Heart left ventricle (tissue), 16 donors: ENCODE measurements at regions not wholly inside any gene's neighbourhood (a gene's known extent, or its start where the extent isn't known, plus 50 kb on each side); places are given as distances from the start of the nearest gene placed in this dataset.
"Not testable (repeated sequence)": the region's sequence is repeated elsewhere in the genome, so short reads cannot be mapped to it uniquely, and the experiment has no call there.

ENCODE experiments used
- ATAC-seq, 4 donors: fragments of 200-7000 bp; cut with Tn5 transposase; one replicate each; pipeline ENCODE4 v1.9.1; 2020 to 2022; ENCODE audit warnings: moderate library complexity in 4 of 4, mild to moderate bottlenecking in 3 of 4, moderate number of reproducible peaks in 1 of 4
- DNase-seq, 5 donors: peaks; one replicate each; pipeline ENCODE4 v3.0.0-alpha.2; 2020
- H3K27ac ChIP-seq, 12 donors: fragments of 200-600 bp; sonication (generic) in 4 of 12; one replicate each; pipeline versions ENCODE4 v1.5.0 to v1.8.0; 2016 to 2022; ENCODE audit warnings: mild to moderate bottlenecking in 2 of 12
- H3K27me3 ChIP-seq, 9 donors: fragments of 200-600 bp; sonication (generic) in 2 of 9; one replicate each; pipeline versions ENCODE4 v1.5.1 to v1.8.0; 2016 to 2022; ENCODE audit warnings: mild to moderate bottlenecking in 3 of 9
- H3K36me3 ChIP-seq, 9 donors: fragments of 200-600 bp; sonication (generic) in 2 of 9; one replicate each; pipeline versions ENCODE4 v1.5.0 to v1.8.0; 2018 to 2022; ENCODE audit warnings: mild to moderate bottlenecking in 2 of 9
- H3K4me1 ChIP-seq, 12 donors: fragments of 200-600 bp; sonication (generic) in 4 of 12; one replicate each; pipeline versions ENCODE4 v1.5.0 to v1.8.0; 2016 to 2022; ENCODE audit warnings: mild to moderate bottlenecking in 3 of 12
- H3K4me3 ChIP-seq, 12 donors: fragments of 200-600 bp; sonication (generic) in 4 of 12; one replicate each; pipeline versions ENCODE4 v1.5.0 to v1.8.0; 2017 to 2022; ENCODE audit warnings: mild to moderate bottlenecking in 9 of 12, moderate library complexity in 4 of 12
- H3K9me3 ChIP-seq, 12 donors: fragments of 200-600 bp; sonication (generic) in 4 of 12; one replicate each; pipeline versions ENCODE4 v1.5.0 to v1.8.0; 2016 to 2022; ENCODE audit warnings: mild to moderate bottlenecking in 1 of 12
- POLR2A ChIP-seq, 2 donors: fragments of 450-650 bp; IDR thresholded peaks; one replicate each; pipeline ENCODE4 v1.6.1; 2017; ENCODE audit warnings: antibody characterized with exemption in 2 of 2, mild to moderate bottlenecking in 2 of 2, moderate library complexity in 2 of 2
- WGBS, 4 donors: extraction: QIAGEN DNeasy Blood & Tissue Kit in 2 of 4; methylation state at CpG; one replicate each; pipeline versions ENCODE4 v1.1.5 to v1.1.7; 2013 to 2018; 5-methylcytosine and 5-hydroxymethylcytosine counted together
- intact Hi-C, 10 donors: fragments of 100-400 bp; cut with DNase I; formaldehyde crosslinking; loops; one replicate each; pipeline versions ENCODE4 v1.11.1 to v1.14.2; 2022
- TF ChIP-seq, protein P1 (sequence below), 12 donors: fragments of 200-600 bp; sonication (generic) in 4 of 12; IDR thresholded peaks; one replicate each; pipeline versions ENCODE4 v1.5.0 to v1.8.0; 2018 to 2022; ENCODE audit warnings: antibody characterized with exemption in 12 of 12, mild to moderate bottlenecking in 5 of 12
- donor health status: ischemic (EF 13 %, LVEDD 7.1; RV severe dilation, severe dysfunction).
- donor health status: healthy with polysubstance abuse.
- donor health status: DM: no; HTN: yes; CAD: no.
- donor health status: DM: no; HTN: no; CAD: no.
- donor health status: ischemic (EF 25% LVEDD 6.9; RV normal size, moderate dysfunction).
- donor health status: ischemic (EF 25% LVEDD 5.7; RV mildly dilated, moderate dysfunction).
- donor health status: healthy.
- donor health status: DM: yes; HTN: yes; CAD: no.
- donor health status: ischemic (EF 35%, LVEDD 5.7; RV mildly dilated, moderate dysfunction).
- donor health status: nonischemic (EF 11% LVEDD 7.7; RV severe dilation, severe dysfunction).
- donor health status: DM: yes; HTN: yes; CAD: no.
- donor health status: PGD.
- donor health status: ischemic (EF 29% LVEDD 5.4; RV normal size, mild dysfunction).
- donor health status: nonischemic (EF 23%, LVEDD 6.1; RV moderate dilation, normal function).

DNA sequence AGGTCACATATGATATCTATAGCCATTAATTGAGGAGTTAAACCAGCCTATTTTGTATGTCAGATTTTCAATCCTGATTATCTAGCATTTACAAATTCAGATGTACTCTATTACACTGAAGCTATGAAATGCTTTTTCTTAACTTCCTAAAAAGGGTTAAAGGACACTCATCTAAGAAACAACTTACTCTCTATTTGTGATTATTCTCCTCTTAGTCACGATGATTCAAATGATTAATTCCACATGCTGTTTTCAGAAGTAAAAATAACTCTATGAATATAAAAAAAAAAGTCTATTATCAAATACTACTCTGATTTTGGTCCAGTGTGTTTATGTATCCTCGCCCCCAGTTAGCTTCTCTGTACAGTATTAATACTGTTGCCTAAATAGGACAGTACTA, 1199.9 kb downstream of the GATA3 start:
- 48 to 64% (median 58%) methylated on average over 2 of the region's 2 CpGs for WGBS, 4 donors
- ATAC-seq (no peak), DNase-seq (no peak)
- H3K9me3 ChIP-seq = no peaks in the 10 kb centered on the region
- peaks cover 0 to 6% (median 0%) of the 10 kb centered on the region in 9 donors for H3K27me3 ChIP-seq
- TF ChIP-seq POLR2A (IDR thresholded peaks at IDR 0.05) = no peak
- TF ChIP-seq, protein P1, sequence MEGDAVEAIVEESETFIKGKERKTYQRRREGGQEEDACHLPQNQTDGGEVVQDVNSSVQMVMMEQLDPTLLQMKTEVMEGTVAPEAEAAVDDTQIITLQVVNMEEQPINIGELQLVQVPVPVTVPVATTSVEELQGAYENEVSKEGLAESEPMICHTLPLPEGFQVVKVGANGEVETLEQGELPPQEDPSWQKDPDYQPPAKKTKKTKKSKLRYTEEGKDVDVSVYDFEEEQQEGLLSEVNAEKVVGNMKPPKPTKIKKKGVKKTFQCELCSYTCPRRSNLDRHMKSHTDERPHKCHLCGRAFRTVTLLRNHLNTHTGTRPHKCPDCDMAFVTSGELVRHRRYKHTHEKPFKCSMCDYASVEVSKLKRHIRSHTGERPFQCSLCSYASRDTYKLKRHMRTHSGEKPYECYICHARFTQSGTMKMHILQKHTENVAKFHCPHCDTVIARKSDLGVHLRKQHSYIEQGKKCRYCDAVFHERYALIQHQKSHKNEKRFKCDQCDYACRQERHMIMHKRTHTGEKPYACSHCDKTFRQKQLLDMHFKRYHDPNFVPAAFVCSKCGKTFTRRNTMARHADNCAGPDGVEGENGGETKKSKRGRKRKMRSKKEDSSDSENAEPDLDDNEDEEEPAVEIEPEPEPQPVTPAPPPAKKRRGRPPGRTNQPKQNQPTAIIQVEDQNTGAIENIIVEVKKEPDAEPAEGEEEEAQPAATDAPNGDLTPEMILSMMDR (IDR thresholded peaks at IDR 0.05) = no peak
- H3K4me3 ChIP-seq = no peak overlapping the region
- intact Hi-C loops = no loop called here
- H3K27ac ChIP-seq = no peak overlapping the region
- no peaks in the 10 kb centered on the region for H3K4me1 ChIP-seq
- no peaks in the 10 kb centered on the region for H3K36me3 ChIP-seq

DNA sequence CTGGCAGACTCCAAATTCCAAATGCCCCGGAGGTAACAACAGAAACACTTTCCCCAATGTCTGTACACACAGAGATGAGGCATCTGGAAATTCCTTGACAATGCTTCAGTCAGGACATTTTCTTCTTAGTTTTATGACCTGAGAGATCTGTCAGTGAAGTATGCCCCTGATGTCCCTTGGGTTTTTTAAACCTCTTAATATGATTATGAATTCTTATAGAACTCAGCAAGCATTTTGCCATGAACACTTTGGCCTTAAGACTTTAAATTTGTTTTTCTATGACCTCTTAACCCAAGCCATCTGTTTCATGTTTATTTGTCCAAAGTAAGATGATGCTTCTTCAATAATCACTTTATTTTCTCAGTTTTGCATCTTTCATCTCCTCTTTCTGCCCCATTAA, 1206.2 kb downstream of the GATA3 start:
- Histone ChIP-seq H3K4me3 (no peak overlapping the region), H3K27me3 (peaks cover 0 to 15% (median 2%) of the 10 kb centered on the region in 9 donors), H3K27ac (no peak overlapping the region), H3K9me3 (no peaks in the 10 kb centered on the region), H3K36me3 (no peaks in the 10 kb centered on the region), H3K4me1 (no peaks in the 10 kb centered on the region)
- no peak for DNase-seq
- intact Hi-C loops = no loop called here
- ATAC-seq = no peak
- 65 to 79% (median 76%) methylated on average over 1 of the region's 1 CpG for WGBS, 4 donors
- TF ChIP-seq, protein P1 (IDR thresholded peaks at IDR 0.05) = no peak
- TF ChIP-seq POLR2A (IDR thresholded peaks at IDR 0.05) = no peak

DNA sequence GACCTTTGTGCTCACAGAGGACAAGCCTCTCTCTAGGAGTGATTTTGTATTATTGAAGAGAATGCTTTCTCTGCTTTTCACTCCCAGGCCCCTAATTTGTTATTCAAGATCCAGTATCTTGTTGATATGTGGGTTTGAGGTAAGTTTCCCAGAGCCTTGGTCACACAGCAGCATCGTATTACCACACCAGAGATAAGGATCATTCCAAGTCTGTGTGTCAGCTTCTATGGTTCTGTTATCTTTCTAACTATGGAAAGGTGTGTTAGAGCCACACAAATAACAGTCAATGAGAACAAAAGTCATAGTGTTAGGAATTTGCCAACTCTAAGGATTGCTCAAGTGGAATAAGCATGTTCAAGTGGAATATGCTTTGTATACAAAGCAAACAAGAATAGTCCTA, 1208.3 kb downstream of the GATA3 start:
- Histone ChIP-seq H3K4me1 (no peaks in the 10 kb centered on the region), H3K27me3 (peaks cover 0 to 19% (median 2%) of the 10 kb centered on the region in 9 donors), H3K36me3 (no peaks in the 10 kb centered on the region), H3K9me3 (no peaks in the 10 kb centered on the region), H3K4me3 (no peak overlapping the region), H3K27ac (no peak overlapping the region)
- TF ChIP-seq POLR2A (IDR thresholded peaks at IDR 0.05) = no peak
- TF ChIP-seq, protein P1 (IDR thresholded peaks at IDR 0.05) = no peak
- intact Hi-C loops = no loop called here
- ATAC-seq = no peak
- no peak for DNase-seq
- WGBS, 4 donors = 24 to 41% (median 31%) methylated on average over 1 of the region's 1 CpG

DNA sequence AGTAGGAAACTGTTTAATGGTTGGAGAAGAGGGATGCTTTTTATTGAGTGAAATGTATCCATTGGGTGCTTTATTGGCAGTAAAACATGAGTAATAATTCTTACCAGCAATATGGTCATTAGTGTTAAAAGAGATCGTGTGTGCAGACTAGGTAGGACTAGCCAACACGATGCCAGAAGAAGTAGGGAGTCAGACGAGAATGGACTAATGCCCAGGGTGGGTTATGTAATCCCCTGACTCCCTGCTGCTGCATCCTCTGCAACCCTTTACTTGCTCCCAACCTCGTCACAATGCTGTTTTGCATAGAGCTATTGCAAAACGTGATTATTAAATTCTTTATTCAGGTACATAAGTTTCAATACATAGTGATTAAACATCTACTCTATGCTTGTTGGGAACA, 1213.7 kb downstream of the GATA3 start:
- TF ChIP-seq, protein P1 (IDR thresholded peaks at IDR 0.05) = no peak
- TF ChIP-seq POLR2A (IDR thresholded peaks at IDR 0.05) = no peak
- DNase-seq (no peak), ATAC-seq (no peak)
- no peak overlapping the region for H3K27ac ChIP-seq
- H3K27me3 ChIP-seq = peaks cover 0 to 10% (median 2%) of the 10 kb centered on the region in 9 donors
- intact Hi-C loops = no loop called here
- no peak overlapping the region for H3K4me3 ChIP-seq
- WGBS, 4 donors = 51 to 65% (median 61%) methylated on average over 5 of the region's 5 CpGs
- no peaks in the 10 kb centered on the region for H3K4me1 ChIP-seq
- no peaks in the 10 kb centered on the region for H3K9me3 ChIP-seq
- H3K36me3 ChIP-seq = no peaks in the 10 kb centered on the region

GRCh38 chr10:9273126-9273833, 1218.8 kb downstream of the GATA3 start:
- WGBS, 4 donors = 94 to 97% (median 95%) methylated on average over 20 to 61 of the region's 61 CpGs
- peak in 1 of 5 donors; percentile 43 for DNase-seq

More at GRCh38 chr10:9273126-9273833, 1218.8 kb downstream of the GATA3 start:
- H3K27ac ChIP-seq, H3K9me3 ChIP-seq, H3K27me3 ChIP-seq, H3K36me3 ChIP-seq, intact Hi-C loops, ATAC-seq, H3K4me3 ChIP-seq, H3K4me1 ChIP-seq: not testable (repeated sequence)
